Amniotic stem cell (primary cell): ENCODE measurements at regions not wholly inside any gene's neighbourhood (a gene's known extent, or its start where the extent isn't known, plus 50 kb on each side); places are given as distances from the start of the nearest gene placed in this dataset.
"Not testable (repeated sequence)": the region's sequence is repeated elsewhere in the genome, so short reads cannot be mapped to it uniquely, and the experiment has no call there.

ENCODE experiments used
- DNase-seq: peaks from one replicate; lab custom pipeline; 2025; lab: John Stamatoyannopoulos, UW

DNA sequence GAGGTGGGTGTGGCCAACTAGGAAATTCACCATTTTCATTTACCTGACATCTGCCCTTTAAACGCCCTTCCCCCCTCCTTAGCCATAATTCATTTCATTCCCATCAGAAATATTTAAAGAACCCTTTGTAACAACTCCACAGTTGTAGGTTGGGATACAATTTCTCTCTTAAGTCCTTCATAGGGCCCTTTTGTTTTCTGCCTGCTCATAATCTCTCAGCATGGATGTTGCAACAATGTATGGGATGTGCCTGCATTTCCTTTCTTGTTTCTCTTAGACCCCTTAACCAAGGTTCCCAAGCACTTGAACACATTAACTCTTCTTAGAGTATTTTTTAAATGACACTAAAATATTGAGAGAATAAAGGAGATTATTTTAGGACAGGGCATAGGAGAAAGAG is 51.7 kb upstream of the MYO10 start:
- DNase-seq: no peak

DNA sequence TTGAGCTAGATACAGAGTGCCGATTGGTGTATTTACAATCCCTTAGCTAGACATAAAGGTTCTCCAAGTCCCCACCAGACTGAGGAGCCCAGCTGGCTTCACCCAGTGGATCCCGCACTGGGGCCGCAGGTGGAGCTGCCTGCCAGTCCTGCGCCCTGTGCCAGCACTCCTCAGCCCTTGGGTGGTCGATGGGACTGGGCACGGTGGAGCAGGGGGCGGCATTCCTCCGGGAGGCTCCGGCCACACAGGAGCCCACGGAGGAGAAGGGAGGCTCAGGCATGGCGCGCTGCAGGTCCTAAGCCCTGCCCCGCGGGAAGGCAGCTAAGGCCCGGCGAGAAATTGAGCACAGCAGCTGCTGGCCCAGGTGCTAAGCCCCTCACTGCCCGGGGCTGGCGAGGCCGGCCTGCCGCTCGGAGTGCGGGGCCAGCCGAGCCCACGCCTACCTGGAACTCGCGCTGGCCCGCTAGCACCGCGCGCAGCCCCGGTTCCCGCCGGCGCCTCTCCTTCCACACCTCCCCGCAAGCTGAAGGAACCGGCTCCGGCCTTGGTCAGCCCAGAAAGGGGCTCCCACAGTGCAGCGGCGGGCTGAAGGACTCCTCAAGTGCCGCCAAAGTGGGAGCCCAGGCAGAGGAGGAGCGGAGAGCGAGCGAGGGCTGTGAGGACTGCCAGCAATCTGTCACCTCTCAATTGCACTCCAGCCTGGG is 54.9 kb upstream of the MYO10 start:
- not testable (repeated sequence) for DNase-seq

DNA sequence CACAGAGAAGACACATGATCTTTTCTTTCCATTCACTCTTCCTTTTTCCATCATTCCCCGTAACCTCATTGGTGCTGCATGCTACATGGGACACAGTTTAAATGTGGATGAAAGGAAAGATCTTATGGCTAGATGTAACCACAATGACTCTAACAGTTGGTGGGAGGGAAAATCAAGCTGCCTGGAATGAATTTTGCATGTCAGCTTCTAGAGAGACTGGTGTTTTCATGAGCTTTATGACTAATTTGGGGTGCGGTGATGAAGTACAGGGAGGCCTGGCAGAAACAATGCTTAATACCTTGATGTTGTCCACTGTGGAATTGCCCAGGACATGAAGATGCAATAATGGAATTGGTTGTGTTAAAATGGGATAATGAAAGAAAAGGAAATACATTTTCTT is 55.9 kb upstream of the MYO10 start:
- no peak for DNase-seq

DNA sequence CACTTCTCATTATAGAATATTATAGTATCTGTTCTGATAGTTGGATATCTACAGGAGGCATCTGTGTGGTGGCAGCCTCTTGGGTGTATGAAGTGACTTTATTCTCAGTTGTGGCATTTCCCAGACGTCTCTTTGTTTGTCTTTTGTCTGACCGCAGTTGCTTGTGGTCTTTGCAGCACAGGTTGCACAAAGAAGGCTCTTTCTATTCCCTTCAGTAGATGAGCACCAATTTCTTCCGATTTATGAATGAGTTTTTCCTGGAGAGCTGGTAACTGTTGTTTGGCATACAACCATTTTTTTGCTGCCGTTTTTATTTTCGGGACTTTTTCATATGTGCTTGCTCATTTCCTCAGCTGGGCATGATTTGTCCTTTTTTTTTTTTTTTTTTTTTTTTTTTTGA is 56.4 kb upstream of the MYO10 start:
- no peak for DNase-seq

DNA sequence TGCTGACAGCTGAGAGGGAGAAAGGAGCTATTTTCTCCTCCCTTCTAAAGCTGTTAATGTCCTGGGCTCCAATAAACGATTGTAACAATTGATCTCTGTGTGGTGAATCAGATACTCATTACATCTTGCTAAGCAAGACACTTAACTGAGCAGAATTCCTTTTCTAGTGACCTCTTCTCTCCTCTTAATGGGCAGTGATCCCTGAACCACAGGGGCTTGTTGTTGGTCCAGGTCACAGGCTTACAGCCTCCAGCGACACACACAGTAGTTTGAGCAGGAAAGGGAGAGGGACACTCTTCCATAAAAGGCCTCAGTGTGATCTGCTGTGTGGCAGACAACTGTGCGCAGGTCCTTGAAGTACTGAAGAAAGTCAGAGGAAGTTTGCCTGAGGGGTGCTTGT is 58.5 kb upstream of the MYO10 start:
- no peak for DNase-seq

DNA sequence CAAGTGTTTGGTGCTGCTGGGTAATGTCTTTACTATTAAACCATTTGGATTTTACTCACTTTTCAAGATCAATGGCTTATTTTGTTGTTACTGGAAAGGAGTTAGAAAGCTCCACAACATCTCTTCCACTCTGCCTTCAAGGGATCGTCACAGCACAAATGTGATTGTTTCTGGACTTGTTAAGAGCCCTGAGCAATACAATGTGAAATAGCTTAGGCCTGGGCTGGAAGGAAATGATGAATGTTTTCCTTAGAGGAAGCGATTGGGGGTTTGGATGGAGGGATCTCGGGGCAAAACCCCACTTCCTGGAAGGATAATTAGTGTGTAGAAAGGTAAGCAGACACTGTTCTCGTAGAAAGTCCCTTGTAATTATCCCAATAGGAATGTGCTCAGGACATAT is 59.3 kb upstream of the MYO10 start:
- no peak for DNase-seq

DNA sequence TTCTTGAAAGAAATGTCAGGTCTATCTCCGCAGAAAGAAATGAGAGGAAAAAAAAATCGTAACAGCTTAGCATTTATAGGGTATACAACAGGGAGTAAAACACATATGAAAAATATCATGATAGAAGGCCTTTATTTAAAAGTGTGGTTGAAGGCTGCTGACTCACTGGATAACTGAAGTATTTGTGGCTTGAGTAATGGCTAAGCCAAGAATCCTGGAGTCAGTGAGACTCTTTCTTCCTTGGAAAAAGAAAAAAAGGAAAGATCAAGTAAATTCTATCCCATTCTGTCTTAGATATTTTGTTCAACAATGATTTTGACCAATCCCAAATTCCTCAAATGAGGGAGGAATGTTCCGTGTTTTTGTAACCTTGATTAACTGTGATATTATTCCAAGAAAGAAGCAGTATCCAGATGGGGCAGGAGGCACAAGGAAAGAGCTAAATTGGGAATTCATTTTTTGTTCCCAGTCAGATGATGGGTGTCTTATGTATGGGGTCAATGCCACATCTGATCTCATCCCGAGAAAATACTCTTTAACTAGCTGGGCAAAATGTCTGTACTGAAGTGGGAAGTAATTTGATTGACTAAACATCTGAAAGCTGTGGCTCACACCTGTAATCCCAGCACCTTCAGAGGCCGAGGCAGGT is 64.3 kb upstream of the MYO10 start:
- DNase-seq: peak; percentile 63

DNA sequence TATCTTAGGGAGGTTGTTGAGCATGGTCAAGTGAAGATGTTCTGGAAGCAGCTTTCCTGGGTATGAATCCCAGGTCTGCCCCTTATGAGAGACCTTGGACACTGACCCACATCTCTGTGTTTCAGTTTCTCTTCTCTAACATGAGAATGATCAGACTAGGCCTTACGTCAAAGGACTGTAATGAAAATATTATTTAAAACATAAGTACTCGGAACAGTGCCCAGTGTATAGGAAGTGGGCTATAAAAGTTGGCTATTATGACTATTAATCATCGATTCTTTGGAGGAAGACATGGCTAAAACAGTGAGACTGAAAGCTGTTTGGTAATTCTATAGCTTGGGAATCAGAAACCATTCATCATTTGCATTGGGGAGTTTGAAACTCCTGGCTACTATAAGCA is 65.3 kb upstream of the MYO10 start:
- no peak for DNase-seq

DNA sequence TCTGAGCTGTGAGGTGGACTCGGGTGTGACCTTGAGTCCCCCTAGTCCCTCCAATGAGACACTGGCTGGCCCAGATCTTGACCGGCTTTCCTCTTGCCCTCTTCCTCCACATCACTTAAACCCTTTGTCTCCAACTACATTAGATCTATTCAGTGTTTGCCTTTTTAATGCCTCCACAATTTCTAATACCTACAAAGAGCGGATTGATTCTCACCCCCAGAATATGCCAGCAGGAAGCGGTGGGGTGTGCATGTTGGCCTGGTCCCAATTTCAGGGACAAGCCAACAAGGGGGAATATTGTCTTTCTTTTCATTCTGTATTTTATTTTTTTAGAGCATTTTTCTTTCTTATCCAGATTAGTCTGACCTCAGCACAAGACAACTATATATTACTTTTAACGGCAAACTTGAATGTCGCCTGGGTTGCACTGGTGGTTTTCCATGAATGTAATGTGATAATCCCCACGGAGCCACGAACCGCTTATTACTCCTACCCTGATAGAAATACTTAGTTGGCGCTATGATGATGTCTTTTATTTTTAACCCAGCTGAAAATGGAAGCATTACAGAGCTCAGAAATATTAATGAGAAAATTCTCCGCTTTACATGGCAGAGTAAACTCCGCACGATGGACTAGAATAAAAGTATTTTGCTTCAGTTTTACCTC is 68.5 kb upstream of the MYO10 start:
- DNase-seq: no peak

DNA sequence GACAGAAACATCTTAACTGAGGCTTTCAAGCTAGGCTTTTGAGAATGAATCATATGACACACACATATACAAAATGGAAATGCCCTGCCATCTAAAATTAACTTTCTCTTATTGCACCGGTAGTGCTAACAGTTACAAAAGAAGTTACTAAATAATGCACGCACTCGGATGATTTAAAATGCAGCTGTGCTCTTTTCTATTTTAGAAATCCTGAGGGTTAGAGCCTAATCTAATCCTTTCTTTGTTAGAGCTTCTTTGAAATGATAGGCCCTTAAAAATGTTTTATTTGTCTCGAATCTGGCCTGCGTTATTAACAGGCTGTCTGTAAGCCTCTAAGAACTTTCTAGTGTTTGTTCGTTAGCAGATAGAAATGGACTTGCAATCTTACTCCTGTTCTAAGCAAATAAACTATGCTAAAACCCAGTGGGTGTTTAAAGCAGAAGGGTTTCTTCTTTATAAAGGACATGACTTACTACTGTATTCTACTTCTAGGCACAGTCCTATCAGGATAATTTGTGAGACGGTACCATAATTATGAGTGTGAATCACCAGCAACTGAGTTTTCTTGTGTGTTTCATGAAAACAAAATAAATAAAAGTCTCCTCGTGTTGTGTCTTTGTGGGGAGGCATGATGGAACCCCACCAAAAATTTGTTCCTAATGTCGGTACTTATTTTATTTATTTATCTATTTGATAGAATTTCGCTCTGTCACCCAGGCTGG is 69.2 kb upstream of the MYO10 start:
- no peak for DNase-seq

DNA sequence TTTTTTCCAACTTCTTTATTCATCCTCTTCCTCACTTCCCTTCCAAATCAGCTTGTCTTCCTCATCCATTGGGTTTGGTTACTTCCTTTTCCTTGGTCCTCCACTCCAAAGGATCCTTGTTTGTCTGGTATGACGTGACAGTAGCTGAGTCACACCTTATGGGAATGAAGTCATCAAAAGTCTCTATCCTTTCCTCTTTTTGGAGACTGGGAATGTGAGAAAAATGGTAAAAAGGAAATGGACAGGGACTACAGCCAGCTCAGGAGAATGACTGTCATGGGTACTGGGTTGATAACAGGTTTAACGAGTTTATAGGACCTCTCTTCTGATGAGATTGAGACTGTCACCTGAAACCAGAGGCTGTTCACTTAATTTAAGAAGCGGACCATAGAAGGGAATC is 76.2 kb upstream of the MYO10 start:
- no peak for DNase-seq

DNA sequence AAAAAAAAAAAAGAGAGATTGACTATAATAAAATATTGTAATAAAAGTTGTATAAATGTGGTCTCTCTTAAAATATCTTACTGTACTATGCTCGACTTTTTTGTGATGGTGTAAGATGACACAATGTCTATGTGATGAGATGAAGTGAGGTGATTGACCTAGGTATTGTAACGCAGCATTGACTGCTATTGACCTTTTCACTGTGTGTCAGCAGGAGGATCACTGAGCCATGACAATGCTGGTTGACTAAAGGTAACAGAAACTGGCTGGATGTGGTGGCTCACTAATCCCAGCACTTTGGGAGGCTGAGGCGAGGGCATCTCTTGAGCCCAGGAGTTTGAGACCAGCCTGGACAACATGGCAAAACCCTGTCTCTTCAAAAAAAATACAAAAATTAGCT is 78.6 kb upstream of the MYO10 start:
- no peak for DNase-seq

DNA sequence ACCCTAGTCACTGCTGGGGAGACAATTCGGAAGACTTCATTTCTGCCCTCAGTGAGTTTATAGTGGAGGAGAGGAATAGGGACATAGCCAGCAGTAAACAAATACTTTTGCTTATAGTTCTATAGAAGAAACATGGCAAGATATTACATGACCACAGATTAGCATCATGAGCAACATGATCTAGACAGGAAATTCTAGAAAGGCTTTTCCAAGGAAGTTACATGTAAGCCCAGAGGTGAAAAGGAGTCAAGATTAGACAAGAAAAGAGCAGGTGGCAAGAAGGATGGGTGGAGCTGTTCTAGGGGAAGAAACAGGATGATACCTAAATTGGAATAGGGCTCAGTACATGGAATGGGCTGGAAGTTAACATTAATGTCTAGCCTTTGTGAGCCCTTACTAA is 82.8 kb upstream of the MYO10 start:
- no peak for DNase-seq

DNA sequence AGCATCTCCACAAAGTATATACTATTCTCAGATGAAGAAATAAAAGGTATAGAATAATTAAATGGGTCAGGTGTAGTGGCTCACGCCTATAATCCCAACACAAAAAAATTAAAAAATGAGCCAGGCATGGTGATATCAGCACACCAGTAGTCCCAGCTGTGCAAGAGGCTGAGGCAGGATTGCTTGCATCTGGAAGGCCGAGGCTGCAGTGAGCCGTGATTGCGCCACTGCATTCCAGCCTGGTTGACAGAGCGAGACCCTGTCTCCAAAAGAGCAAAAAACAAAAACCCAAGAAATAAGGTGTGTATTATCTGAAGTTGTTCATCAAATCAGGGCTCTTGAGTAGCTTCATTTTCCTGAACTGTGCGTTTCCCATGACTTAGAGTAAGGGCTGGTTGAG is 83.2 kb upstream of the MYO10 start:
- no peak for DNase-seq

DNA sequence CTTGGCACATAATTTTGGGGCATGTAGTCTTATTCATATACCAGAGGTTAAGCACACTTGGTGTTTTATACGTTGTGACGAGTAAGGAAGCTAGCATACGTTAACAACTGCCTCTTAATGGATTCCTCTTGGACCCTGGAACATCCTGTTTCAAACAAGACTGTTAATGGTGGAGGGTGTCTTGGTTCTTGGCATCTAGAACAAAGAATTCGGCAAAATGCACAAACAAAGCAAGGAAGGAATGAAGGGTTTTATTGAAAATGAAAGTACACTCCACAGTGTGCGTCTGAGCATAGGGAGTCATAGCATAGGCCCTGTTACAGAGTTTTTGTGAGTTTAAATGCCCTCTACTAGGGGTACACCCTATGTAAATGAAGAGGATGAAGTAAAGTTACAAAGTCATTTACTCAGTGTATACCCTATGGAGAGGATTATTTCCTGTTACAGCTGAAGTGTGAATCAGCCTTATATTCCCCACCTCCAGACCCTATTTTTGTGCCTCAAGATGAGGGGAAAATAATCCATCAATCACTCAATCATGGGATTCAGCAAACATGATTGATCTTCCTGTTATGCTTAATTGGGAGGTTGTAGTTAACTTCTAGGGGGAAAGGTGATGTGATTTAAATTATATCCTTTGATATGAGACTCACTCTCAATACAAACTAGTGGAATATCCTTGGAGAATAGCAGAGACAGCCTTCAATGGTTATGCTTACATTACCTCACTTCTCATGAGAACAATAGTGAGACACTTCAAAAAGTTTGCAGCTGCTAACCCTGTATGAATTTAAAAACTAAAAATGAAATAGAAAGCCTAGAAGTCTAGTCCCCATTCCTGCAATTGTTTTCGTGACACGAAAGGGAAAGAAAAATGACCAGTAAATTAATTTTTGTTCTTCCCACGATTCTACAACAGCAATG is 84.9 kb upstream of the MYO10 start:
- no peak for DNase-seq

DNA sequence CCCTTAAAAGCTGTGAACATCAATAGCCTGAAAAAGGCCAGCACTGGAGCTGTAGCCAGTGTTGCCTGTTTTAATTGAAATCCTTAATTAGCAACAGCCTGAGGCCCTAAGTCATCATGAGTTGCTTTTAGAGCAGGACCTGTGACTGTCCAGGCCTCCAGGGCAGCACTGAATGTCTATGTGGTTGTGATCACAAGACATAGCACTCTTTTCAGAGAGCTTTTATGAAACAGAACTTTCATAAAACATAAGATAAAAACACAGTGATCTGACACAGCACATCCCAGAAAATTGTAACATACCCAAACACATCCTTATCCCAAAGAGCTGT is 85.5 kb upstream of the MYO10 start:
- DNase-seq: no peak

DNA sequence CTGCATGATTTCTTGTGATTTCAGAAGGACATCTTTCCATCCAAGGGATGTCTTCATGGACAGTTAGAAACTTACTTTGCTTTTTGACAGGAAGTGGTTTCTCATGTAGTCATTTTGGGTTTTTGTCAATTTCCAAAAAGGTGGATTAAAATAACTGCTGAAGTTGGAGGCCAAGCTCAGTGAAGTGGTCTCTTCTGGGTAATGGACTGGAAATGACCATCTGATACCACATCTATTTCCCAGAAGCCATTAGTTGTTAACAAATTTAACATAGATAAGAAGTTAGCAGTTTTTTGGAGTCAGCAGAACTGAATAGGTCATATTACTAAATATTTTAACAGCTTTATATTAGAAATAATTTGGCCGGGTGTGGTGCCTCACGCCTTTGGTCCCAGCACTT is 86.2 kb upstream of the MYO10 start:
- no peak for DNase-seq

DNA sequence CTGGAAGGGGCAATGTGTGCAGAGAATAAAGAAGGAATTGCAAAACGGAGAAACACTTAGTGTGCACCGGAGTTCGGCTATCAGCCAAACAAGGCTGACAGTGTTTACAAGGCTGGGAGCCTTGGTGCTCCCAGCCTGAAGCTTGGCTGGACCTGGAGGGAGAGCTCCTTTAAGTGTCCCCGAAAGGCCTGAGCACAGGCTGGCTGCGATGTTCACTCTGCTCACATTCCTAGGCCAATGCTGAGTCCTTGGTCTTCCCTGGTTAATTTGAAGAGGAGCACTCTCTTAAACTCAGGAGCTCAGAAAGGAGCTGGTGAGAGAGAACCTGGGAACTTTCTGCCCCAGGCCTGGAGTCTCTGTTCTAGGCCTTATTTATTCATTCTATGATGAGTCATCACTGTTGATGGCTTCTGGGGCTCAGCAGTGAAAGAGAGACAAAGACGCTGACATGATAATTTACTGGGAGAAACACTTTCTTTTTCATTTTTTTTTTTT is 88.6 kb upstream of the MYO10 start:
- DNase-seq: peak; percentile 29

DNA sequence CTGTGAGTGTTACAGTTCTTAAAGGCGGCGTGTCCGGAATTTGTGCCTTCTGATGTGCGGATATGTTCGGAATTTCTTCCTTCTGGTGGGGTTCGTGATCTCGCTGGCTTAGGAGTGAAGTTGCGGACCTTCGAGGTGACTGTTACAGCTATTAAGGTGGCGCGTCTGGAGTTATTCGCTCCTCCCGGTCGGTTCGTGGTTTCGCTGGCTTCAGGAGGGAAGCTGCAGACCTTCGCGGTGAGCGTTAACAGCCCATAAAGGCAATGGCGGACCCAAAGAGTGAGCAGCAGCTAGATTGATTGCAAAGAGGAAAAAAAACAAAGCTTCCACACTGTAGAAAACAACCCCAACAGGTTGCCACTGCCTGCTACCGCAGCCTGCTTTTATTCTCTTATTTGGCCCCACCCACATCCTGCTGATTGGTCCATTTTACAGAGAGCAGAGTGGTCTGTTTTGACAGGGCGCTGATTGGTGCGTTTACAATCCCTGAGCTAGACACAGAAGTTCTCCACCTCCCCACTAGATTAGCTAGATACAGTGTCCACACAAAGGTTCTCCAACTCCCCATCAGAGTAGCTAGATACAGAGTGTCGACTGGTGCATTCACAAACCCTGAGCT is 95.7 kb upstream of the MYO10 start:
- DNase-seq: not testable (repeated sequence)

DNA sequence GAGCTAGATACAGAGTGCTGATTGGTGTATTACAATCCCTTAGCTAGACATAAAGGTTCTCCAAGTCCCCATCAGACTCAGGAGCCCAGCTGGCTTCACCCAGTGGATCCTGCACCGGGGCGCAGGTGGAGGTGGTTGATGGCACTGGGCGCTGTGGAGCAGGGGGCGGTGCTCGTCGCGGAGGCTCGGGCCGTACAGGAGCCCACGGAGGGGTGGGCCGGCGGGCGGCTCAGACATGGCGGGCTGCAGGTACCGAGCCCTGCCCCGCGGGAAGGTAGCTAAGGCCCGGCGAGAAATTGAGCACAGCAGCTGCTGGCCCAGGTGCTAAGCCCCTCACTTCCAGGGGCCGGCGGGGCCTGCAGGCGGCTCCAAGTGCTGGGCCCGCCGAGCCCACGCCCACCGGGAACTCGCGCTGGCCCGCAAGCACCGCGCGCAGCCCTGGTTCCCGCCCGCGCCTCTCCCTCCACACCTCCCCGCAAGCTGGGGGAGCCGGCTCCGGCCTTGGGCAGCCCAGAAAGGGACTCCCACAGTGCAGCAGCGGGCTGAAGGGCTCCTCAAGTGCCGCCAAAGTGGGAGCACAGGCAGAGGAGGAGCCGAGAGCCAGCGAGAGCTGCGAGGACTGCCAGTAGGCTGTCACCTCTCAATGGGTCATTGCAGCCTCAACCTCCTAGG is 96.4 kb upstream of the MYO10 start:
- not testable (repeated sequence) for DNase-seq

DNA sequence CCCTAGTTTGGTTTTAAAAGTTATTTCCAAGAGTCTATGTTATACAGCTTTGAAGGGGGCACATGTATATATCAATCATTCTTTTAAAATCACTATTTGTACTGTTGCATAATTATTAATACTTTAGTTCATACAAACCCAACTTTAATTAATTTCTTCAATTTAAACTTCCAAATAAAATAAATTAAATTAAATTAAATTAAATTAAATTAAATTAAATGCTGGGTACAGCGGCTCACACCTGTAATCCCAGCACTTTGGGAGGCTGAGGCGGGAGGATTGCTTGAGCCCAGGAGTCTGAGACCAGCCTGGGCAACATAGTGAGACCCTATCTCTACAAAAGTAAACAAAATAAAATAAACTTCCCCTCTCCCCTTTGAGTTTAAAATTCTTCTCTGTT is 98.9 kb upstream of the MYO10 start:
- not testable (repeated sequence) for DNase-seq
